H9 (cell line): ENCODE measurements at regions not wholly inside any gene's neighbourhood (a gene's known extent, or its start where the extent isn't known, plus 50 kb on each side); places are given as distances from the start of the nearest gene placed in this dataset.

ENCODE experiments used
- DNase-seq: peaks from one replicate; pipeline ENCODE4 v3.0.0-alpha.2; 2017
- H2AFZ ChIP-seq: one replicate; pipeline ENCODE4 v1.6.1; 2013; ENCODE audit warnings: mild to moderate bottlenecking, low read length, control low read depth, moderate library complexity
- H2AK5ac ChIP-seq: 2 replicates; pipeline ENCODE4 v1.6.1; 2013; ENCODE audit warnings: low read length, control low read depth, mixed read lengths; ENCODE audit not compliant: insufficient read length
- H2BK120ac ChIP-seq: one replicate; pipeline ENCODE4 v1.6.1; 2013; ENCODE audit warnings: low read depth, mild to moderate bottlenecking, low read length, control low read depth, inconsistent platforms; ENCODE audit not compliant: poor library complexity, severe bottlenecking
- H2BK12ac ChIP-seq: 2 replicates; pipeline ENCODE4 v1.6.1; 2013; ENCODE audit warnings: low read length, control low read depth, mixed read lengths, low read depth; ENCODE audit not compliant: insufficient read length
- H2BK15ac ChIP-seq: 2 replicates; pipeline ENCODE4 v1.6.1; 2013; ENCODE audit warnings: low read depth, low read length, control low read depth
- H2BK20ac ChIP-seq: one replicate; pipeline ENCODE4 v1.6.1; 2013; ENCODE audit warnings: low read depth, mild to moderate bottlenecking, low read length, control low read depth, inconsistent platforms; ENCODE audit not compliant: poor library complexity, severe bottlenecking
- H2BK5ac ChIP-seq: 2 replicates; pipeline ENCODE4 v1.6.1; 2013; ENCODE audit warnings: low read length, control low read depth, mixed read lengths; ENCODE audit not compliant: insufficient read length
- H3K14ac ChIP-seq: 2 replicates; pipeline ENCODE4 v1.6.1; 2013; ENCODE audit warnings: low read length, control low read depth; ENCODE audit not compliant: insufficient read depth
- H3K18ac ChIP-seq: 2 replicates; pipeline ENCODE4 v1.6.1; 2013; ENCODE audit warnings: low read depth, mild to moderate bottlenecking, mixed read lengths, low read length, control low read depth; ENCODE audit not compliant: insufficient read length
- H3K23ac ChIP-seq: 2 replicates; pipeline ENCODE4 v1.6.1; 2013; ENCODE audit warnings: low read length, control low read depth, mixed read lengths, low read depth; ENCODE audit not compliant: insufficient read length
- H3K23me2 ChIP-seq: 2 replicates; pipeline ENCODE4 v1.6.1; 2013; ENCODE audit warnings: low read depth, mild to moderate bottlenecking, mixed read lengths, low read length, control low read depth; ENCODE audit not compliant: insufficient read length, poor library complexity, severe bottlenecking
- H3K27ac ChIP-seq: 2 replicates; pipeline ENCODE4 v1.5.1; 2013; ENCODE audit warnings: low read length, control low read depth, mixed read lengths, low read depth; ENCODE audit not compliant: insufficient read length
- H3K27me3 ChIP-seq: 2 replicates; pipeline ENCODE4 v1.6.1; 2013; ENCODE audit warnings: low read length, control low read depth, inconsistent platforms; ENCODE audit not compliant: insufficient read depth
- H3K4ac ChIP-seq: 2 replicates; pipeline ENCODE4 v1.6.1; 2013; ENCODE audit warnings: low read depth, mild to moderate bottlenecking, control low read depth, inconsistent platforms, low read length, moderate library complexity
- H3K4me1 ChIP-seq: 2 replicates; pipeline ENCODE4 v1.6.1; 2013; ENCODE audit warnings: low read length, control low read depth, inconsistent platforms; ENCODE audit not compliant: insufficient read depth
- H3K4me2 ChIP-seq: 2 replicates; pipeline ENCODE4 v1.6.1; 2013; ENCODE audit warnings: low read length, control low read depth, mixed read lengths; ENCODE audit not compliant: insufficient read length, insufficient read depth
- H3K56ac ChIP-seq: 2 replicates; pipeline ENCODE4 v1.6.1; 2013; ENCODE audit warnings: low read depth, mild to moderate bottlenecking, mixed read lengths, low read length, control low read depth; ENCODE audit not compliant: insufficient read length
- H3K79me1 ChIP-seq: 2 replicates; pipeline ENCODE4 v1.6.1; 2013; ENCODE audit warnings: low read depth, mild to moderate bottlenecking, moderate library complexity, low read length, control low read depth, inconsistent platforms; ENCODE audit not compliant: insufficient read depth, poor library complexity, severe bottlenecking
- H3K79me2 ChIP-seq: 2 replicates; pipeline ENCODE4 v1.6.1; 2013; ENCODE audit warnings: low read length, control low read depth, inconsistent platforms; ENCODE audit not compliant: insufficient read depth
- H3K9ac ChIP-seq: 2 replicates; pipeline ENCODE4 v1.6.1; 2013; ENCODE audit warnings: low read length, control low read depth, mixed read lengths; ENCODE audit not compliant: insufficient read length; ENCODE audit errors: extremely low read depth
- H3K9me3 ChIP-seq: one replicate; pipeline ENCODE4 v1.6.1; 2013; ENCODE audit warnings: low read depth, low read length, inconsistent platforms; ENCODE audit not compliant: control insufficient read depth
- H3T11ph ChIP-seq: one replicate; pipeline ENCODE4 v1.6.1; 2013; ENCODE audit warnings: mild to moderate bottlenecking, low read length, control low read depth, inconsistent platforms
- H4K20me1 ChIP-seq: one replicate; pipeline ENCODE4 v1.6.1; 2013; ENCODE audit not compliant: control insufficient read depth, insufficient read length, insufficient read depth
- H4K5ac ChIP-seq: 2 replicates; pipeline ENCODE4 v1.6.1; 2013; ENCODE audit warnings: low read depth, mild to moderate bottlenecking, mixed read lengths, low read length, control low read depth; ENCODE audit not compliant: insufficient read length
- H4K8ac ChIP-seq: replicated peaks from 2 replicates; pipeline ENCODE4 v1.6.1; 2013; ENCODE audit warnings: low read length, control low read depth, mixed read lengths, low read depth; ENCODE audit not compliant: insufficient read length
- H4K91ac ChIP-seq: 2 replicates; pipeline ENCODE4 v1.6.1; 2013; ENCODE audit warnings: low read depth, mild to moderate bottlenecking, moderate library complexity, mixed read lengths, low read length, control low read depth; ENCODE audit not compliant: insufficient read length
- H3K27ac Mint-ChIP-seq, 3 experiments: 2 replicates in 2 of 3; 3 replicates in 1 of 3; pipeline ENCODE4 v1.8.0; 2020 to 2021; ENCODE audit warnings: mixed read lengths in 3 of 3, mild to moderate bottlenecking in 1 of 3, moderate library complexity in 1 of 3
- H3K27me3 Mint-ChIP-seq: 2 replicates; pipeline ENCODE4 v1.8.0; 2021; ENCODE audit warnings: low read depth, mild to moderate bottlenecking, moderate library complexity, mixed read lengths
- H3K36me3 Mint-ChIP-seq, 3 experiments: 2 replicates in 2 of 3; 3 replicates in 1 of 3; pipeline ENCODE4 v1.8.0; 2020 to 2021; ENCODE audit warnings: low read depth in 3 of 3, mixed read lengths in 3 of 3; ENCODE audit not compliant: insufficient read depth in 1 of 3
- H3K4me1 Mint-ChIP-seq, 2 experiments: 2 replicates each; pipeline ENCODE4 v1.8.0; 2020; ENCODE audit warnings: mixed read lengths in 2 of 2
- H3K4me3 Mint-ChIP-seq, 2 experiments: 2 replicates in 1 of 2; 3 replicates in 1 of 2; pipeline ENCODE4 v1.8.0; 2020 to 2021; ENCODE audit warnings: mild to moderate bottlenecking in 2 of 2, mixed read lengths in 2 of 2, moderate library complexity in 1 of 2
- H3K9me3 Mint-ChIP-seq, 2 experiments: 2 replicates in 1 of 2; 3 replicates in 1 of 2; pipeline ENCODE4 v1.8.0; 2020; ENCODE audit warnings: mild to moderate bottlenecking in 2 of 2, mixed read lengths in 2 of 2, moderate library complexity in 1 of 2
- WGBS: extraction: QIAGEN DNeasy Blood & Tissue Kit; methylation state at CpG from one replicate; pipeline ENCODE4 v1.1.7; 2013; ENCODE audit warnings: missing lambda C conversion rate, low lambda C conversion rate, mixed read lengths; ENCODE audit not compliant: insufficient read length; ENCODE audit errors: extremely low coverage; 5-methylcytosine and 5-hydroxymethylcytosine counted together
- TF ChIP-seq, protein P1 (sequence below): fragments of 200-600 bp; sonication (generic); conservative IDR thresholded peaks from 3 replicates; pipeline ENCODE4 v1.8.0; 2021; ENCODE audit warnings: antibody characterized with exemption, mild to moderate bottlenecking

DNA sequence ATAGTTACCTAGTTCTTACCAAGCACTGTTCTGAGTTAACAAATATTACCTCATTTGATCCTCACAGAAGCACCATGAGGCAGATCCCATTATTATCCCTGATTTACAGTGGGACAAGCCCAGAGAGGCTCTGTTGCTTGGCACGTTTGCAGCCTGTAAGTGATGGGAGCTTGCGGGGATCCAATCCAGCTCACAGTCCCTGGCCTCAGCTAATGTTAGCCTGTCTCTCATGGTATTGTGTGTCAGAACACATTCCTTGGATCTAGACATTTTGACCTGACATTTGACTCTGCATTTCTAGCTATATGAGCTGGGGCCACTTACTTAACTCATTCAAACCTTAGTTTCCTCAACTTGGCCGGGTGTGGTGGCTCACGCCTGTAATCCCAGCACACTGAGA is 246.9 kb upstream of the LRTM1 start:
- Histone ChIP-seq H3K23ac (no peak overlapping the region), H3K27me3 (no peaks in the 10 kb centered on the region), H3K4me1 (no peaks in the 10 kb centered on the region), H3K4ac (no peak overlapping the region), H2BK5ac (no peak overlapping the region), H3K9me3 (no peaks in the 10 kb centered on the region), H3K79me2 (no peaks in the 10 kb centered on the region), H4K91ac (no peak overlapping the region), H4K8ac (no peak overlapping the region), H2AFZ (no peak overlapping the region), H3K56ac (no peak overlapping the region), H3K23me2 (no peaks in the 10 kb centered on the region), H3K14ac (no peak overlapping the region), H3K27ac (no peak overlapping the region), H4K20me1 (no peaks in the 10 kb centered on the region), H2BK120ac (no peak overlapping the region), H2BK12ac (no peak overlapping the region), H3K4me2 (no peak overlapping the region), H4K5ac (no peak overlapping the region), H2BK20ac (no peak overlapping the region), H2BK15ac (no peak overlapping the region), H2AK5ac (no peak overlapping the region), H3K18ac (no peak overlapping the region), H3K79me1 (no peaks in the 10 kb centered on the region), H3K9ac (no peak overlapping the region), H3T11ph (no peak overlapping the region)
- peaks cover 0 to 12% of the 10 kb centered on the region in 2 experiments; a peak in 3 of 5 replicates for H3K9me3 Mint-ChIP-seq
- H3K4me3 Mint-ChIP-seq, result no peak overlapping the region
- no peak for DNase-seq
- H3K4me1 Mint-ChIP-seq, result peaks cover 4 to 5% of the 10 kb centered on the region in 2 experiments
- no CpG with 5 or more reads among the region's 4 CpGs for WGBS
- H3K27ac Mint-ChIP-seq, result no peak overlapping the region
- TF ChIP-seq, protein P1, sequence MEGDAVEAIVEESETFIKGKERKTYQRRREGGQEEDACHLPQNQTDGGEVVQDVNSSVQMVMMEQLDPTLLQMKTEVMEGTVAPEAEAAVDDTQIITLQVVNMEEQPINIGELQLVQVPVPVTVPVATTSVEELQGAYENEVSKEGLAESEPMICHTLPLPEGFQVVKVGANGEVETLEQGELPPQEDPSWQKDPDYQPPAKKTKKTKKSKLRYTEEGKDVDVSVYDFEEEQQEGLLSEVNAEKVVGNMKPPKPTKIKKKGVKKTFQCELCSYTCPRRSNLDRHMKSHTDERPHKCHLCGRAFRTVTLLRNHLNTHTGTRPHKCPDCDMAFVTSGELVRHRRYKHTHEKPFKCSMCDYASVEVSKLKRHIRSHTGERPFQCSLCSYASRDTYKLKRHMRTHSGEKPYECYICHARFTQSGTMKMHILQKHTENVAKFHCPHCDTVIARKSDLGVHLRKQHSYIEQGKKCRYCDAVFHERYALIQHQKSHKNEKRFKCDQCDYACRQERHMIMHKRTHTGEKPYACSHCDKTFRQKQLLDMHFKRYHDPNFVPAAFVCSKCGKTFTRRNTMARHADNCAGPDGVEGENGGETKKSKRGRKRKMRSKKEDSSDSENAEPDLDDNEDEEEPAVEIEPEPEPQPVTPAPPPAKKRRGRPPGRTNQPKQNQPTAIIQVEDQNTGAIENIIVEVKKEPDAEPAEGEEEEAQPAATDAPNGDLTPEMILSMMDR, result no peak
- H3K27me3 Mint-ChIP-seq, result no peaks in the 10 kb centered on the region; the same call in 1 of the 2 replicates
- H3K36me3 Mint-ChIP-seq, result 0 out of 7 replicates have a peak, but pooled peaks cover 0 to 2% (median 0%) of the 10 kb centered on the region in 3 experiments
